ENCODE measurements at regions not wholly inside any gene's neighbourhood (a gene's known extent, or its start where the extent isn't known, plus 50 kb on each side); places are given as distances from the start of the nearest gene placed in this dataset.

DNA sequence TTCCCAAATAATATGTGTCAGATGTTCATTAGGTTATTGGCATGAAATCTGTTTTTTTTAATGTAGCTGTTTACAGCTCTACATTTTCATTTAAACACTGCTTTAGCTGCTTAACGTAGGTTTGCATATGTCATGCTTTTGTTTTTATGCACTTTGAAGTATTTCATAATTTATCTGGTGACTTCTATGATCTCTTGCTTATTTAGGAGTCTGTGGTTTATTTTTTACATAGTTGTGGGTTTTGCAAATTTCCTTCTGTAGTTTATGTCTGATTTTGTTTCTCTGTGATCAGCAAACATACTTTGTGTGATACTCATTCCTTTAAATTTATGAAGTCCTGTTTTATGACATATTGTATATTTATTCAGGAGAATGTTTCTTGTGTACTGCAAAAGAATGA lies 606.5 kb upstream of the PFKP start:
- DNase-seq (ENCODE audit: low read depth): no peak

DNA sequence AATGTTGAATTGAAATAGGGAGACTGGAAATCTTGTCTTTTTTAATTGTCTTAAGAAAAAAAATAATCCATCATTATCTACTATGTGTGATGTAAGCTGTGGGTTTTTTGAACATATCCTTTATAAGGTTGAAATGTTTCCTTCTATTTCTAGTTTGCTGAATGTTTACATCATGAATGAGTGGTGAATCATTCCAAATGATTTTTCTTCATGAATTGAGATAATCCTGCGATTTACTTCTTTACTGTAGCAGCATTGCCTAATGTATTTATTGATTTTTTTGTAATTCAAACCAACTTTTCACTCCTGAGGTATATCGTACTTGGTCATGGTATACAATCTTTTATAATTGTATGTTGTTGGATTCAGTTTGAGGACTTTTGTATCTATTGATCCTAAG lies 607.6 kb upstream of the PFKP start:
- no peak for DNase-seq (ENCODE audit: low read depth)

DNA sequence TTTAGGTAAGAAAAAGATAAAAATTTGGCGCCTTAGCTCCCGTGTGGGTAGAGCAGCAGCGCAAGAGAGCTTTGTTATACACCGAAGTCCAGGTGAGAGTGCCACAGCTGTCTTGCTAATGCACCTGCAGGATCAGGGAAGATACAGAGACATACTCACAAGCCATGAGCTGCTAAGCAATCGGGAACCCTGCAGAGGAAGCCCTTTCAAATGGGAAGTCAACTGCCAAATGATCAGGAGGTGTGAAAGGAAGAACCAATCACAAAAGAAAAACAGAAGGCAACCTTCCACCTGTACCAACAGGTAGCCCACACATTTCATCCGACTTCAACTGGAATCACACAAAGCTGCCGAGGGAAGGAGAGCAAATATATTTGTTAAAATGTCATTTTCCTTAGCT lies 610.5 kb upstream of the PFKP start:
- DNase-seq (ENCODE audit: low read depth): no peak

DNA sequence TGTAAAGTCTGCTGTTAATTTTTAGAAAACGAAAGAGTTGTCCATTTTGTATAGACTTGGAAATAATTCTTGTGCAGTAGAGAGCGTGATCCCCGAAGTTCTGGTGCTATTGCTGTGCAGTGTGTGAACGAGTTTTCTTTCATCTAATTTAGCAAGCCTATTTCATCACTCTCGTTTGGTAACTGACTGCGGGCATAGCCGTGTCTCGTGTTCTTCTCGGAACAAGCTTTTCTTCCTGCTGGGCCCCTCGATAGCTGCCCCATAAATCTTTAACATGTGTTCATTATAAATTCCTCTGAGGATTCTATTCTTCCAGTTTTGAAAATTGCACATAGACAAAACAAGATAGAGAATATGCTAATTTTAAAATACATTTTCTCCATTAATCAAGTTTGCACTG lies 622.0 kb upstream of the PFKP start:
- DNase-seq (ENCODE audit: low read depth): no peak

DNA sequence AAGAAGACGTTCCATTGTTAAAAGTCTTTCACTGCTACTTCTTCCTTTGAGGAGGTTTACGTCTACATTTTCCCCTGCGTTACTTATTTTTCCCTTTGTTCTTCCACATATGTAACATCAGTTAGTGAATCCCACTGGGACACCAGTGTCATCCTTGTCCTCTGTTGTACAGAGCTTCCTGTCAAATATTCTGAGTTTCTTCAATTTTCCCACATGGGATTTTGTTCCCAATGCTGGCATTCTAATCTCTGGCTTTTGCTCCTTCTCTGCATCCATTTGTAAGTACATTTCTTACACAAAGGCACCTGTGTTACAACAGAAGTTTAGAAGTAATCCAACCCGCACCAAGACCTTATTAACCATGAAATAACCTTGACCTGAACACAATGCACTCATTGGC lies 627.4 kb upstream of the PFKP start:
- no peak for DNase-seq (ENCODE audit: low read depth)

DNA sequence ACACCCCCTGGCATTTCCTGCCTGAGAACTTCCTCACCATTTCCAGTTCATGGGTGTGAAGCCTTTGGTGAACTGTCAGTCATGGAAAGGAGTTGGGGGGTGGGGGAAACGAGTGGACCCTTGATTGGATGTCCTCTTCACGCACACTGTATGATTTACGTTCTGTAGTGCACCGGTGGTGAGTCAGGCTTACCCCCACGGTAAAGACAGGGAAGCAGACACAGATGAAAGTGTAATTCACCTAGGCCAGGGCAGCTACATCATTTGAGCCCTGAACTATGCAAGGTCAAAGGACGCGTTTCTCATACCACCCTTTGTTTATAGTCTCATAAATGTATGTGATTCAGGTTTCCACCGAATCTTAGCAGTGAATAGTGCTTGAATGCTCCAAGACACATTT lies 628.3 kb upstream of the PFKP start:
- DNase-seq (ENCODE audit: low read depth): no peak

DNA sequence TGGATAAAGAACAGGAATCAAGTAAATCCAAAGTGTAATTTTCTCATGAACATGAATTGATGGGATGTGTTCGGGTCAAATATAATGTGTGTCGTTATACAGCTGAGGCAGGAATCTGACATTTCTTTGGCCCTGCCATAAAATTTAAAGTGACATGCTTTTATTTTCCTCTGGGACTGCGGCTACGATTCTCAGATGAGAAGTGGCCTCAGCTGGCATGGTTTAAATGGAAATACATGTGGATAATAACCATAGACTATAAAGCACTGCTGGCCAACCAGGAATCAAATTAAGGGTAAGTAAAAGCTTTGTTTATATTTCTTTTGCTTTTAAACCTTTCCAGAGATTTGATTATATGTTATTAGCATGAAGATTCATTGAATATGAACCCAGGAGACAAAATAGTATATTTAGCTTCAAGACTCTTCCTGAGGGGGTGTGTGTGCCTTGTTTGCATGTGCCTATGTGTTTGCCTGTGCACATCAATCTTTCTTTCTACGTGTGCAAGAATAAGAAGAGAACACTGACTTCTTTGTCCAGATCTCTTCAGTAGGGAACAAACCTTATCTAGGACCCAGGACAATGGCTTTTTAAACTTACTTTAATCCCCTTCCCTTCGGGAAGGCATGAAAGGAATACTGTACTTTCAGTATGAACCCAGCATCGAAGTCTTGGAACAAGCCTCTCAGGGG lies 629.0 kb upstream of the PFKP start:
- no peak for DNase-seq (ENCODE audit: low read depth)

DNA sequence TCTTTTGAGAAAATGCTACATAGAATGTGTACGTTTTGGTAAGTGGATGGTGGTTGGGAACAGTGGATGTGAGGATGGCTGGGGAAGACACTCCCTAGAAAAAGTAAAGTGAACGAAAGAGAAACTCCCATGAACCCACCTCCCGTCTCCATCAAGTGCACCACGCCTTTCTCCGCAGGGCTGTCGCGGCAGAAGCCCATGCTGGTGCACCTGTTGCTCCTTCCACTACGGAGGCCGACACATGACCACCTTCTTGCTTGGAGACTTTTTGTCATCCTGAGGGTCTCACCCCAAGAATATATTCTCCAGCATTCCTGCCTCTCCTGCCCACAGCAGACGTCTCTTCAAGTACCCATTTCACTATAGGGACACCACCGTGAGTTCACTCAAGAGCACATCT lies 630.4 kb upstream of the PFKP start:
- no peak for DNase-seq (ENCODE audit: low read depth)

DNA sequence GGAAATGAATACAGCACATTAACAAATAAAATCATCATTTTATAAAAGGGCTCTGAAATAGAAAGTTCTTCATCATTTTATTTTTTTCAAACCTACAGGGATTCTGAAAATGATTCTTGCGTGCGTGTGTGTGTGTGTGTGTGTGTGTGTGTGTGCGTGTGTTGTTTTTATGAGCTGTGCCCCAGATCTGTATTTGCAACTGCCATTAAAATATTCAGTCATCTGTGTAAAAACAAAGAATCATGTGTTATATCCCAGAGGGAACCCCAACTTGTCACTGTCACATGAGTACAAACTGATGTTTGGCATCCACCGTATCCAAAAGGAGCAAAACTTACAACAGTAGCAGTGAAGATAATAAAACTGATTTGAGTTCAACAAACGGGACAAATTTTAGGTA lies 635.4 kb upstream of the PFKP start:
- no peak for DNase-seq (ENCODE audit: low read depth)

DNA sequence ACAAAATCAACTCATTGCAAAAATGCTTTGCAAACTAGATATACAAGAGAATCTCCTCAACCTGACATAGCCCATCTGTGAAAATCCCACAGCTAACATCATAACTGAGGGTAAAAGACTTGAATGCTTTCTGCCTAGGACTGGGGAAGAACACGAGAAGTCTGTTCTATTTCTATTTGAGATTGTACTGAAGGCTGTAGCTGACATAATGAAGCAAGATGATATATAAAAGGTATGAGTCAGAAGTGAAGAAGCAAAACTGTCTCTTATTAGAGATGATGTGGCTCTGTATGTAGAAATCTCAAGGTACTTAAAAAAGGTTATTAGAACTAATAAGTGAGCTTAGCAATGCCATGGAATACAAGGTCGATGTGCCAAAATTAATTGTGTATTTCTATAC lies 639.9 kb upstream of the PFKP start:
- DNase-seq (ENCODE audit: low read depth): no peak

DNA sequence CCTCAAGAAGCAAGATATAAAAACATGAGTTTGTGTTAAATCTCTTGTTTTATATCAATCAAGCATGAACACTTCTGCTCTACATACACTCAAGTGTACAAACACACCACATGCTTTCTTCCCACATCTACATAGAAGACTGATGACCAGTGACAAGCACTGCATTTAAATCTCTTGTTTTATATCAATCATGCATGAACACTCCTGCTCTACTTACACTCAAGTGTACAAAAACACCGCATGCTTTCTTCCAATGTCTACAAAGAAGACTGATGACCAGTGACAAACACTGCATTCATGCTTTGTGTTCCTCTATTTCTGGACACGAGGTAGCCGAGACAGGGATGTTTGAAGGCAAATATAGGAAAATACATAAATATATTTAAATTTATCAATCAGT lies 642.0 kb upstream of the PFKP start:
- DNase-seq (ENCODE audit: low read depth): no peak

DNA sequence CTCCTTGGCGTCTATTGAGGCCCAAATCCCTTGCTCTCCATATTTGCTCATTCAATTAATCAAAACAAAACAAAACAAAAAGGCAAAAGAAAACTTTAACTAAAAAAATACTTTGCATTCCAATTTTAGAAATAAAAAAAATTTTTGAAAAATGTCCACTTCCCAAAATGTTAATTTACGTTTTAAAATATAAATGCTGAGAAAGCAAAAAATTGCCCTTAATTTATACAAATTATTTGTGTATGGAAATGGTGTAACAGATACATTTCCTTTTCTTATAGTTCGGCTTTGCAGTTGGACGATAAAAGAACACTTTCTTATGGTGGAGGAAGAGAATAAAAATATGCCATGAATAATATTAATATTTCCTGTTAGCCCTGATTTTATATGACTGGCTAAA lies 652.8 kb upstream of the PFKP start:
- no peak for DNase-seq (ENCODE audit: low read depth)

DNA sequence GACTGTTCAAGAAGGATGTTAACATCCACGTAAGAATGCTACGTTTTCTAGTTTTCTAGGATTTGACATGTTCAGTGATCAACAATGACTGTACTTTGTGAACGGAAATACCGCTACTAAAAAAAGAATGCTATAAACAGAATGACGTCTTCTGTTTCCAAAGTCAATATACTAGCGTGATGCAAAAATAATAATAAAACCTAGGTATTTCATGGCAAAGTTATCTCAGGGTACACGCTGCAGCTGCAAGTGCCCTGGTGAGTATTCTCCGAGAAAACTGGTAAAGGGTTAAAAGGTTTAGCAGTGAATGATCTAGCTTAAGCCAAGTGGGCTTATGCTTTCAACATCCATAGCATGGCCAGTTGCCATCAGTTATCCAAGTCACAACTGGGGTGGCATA lies 653.3 kb upstream of the PFKP start:
- DNase-seq (ENCODE audit: low read depth): no peak

DNA sequence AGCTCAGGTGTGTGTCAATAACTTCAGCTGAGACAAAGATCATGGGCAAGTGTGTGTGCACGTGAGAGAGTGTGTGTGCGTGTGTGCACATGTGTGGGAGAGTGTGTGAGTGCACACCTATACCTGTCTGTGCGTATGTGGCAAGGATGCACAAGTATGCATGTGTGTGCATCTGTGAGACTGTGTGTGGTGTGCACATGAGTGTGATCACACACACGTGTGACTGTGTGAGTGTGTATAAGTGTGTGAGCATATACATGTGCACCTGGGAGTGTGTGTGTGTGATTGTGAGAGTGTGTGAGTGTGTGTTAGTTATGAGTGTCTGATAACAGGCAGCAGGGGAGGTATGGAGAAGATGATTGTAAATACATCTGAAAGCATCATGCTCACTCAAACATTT lies 657.3 kb upstream of the PFKP start:
- no peak for DNase-seq (ENCODE audit: low read depth)

DNA sequence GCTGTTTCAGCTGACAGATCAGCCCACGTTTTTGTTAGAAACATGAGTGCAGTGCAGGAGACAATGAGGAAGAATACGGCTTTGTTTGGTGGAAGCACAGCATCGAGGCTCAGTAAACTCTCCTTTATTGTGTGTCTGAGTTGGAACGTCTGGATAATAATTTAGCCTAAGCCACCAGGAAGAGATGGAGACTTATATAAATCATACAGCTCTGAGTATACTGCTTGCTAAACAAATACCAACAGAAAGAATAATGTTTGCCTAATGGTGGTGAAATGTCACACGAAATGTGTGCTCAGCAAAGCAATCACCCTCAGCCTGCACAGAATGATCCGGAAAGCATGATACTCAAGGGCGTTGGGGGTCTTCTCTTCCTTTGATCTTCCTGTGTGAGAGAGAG lies 664.1 kb upstream of the ADARB2 start:
- no peak for DNase-seq (ENCODE audit: low read depth)

DNA sequence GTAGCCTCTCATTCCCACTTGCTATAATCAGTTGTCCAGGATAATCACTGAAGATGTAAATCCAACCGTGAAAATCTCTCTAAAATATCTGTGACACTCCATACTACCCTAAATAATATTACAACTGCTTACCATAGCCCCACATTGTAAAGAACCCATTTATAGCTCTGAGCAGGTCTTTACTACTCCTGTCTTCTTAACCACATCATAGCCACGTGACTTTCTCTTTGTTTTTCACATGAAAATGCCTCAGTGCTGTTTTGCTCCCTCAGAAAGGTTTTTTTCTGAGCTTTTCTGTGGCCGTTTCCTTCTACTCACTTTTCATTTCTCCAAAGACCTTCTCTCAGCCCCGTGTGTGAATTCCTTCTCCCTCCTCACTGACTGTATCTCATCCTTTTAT lies 662.2 kb upstream of the ADARB2 start:
- no peak for DNase-seq (ENCODE audit: low read depth)

DNA sequence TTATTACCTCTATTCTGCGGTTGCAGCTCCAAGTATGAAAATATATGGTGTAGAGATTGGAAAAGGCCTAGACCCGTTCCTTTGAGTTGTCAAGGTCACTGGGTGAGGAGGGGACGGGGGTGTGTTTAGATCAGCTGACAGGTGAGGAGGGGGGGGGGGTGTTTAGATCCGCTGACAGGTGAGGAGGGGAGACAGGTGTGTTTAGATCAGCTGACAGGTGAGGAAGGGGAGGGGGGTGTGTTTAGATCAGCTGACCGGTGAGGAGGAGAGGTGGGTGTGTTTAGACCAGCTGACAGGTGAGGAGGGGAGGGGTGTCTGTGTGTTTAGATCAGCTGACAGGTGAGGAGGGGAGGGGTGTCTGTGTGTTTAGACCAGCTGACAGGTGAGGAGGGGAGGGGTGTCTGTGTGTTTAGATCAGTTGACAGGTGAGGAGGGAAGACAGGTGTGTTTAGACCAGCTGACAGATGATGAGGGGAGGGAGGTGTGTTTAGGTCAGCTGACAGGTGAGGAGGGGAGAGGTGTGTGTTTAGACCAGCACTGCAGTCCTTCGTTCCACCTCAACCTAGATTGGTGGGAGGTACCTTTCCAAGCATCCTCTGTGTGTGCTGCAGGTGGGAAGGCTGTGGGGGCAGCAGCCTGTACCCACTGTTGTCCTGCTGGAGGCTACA lies 655.0 kb upstream of the ADARB2 start:
- DNase-seq (ENCODE audit: low read depth): peak; percentile 76

DNA sequence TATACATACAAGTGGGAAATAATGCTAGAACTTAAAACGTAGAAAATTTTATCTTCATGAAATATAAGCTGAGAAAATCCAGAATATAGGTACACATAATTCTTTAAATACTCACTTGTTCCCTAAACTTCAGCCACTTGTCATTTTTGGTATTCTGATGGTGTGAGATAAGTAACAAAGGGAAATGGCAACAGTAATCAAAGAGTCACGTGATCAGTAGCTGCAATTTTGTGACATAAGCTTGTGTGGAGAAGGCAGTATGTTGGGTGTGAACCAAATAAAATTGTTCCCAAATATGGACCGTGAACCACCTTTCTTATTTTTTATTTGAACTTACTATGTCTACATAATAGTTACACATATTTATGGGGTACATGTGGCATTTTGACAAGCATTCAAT lies 650.3 kb upstream of the ADARB2 start:
- no peak for DNase-seq (ENCODE audit: low read depth)

DNA sequence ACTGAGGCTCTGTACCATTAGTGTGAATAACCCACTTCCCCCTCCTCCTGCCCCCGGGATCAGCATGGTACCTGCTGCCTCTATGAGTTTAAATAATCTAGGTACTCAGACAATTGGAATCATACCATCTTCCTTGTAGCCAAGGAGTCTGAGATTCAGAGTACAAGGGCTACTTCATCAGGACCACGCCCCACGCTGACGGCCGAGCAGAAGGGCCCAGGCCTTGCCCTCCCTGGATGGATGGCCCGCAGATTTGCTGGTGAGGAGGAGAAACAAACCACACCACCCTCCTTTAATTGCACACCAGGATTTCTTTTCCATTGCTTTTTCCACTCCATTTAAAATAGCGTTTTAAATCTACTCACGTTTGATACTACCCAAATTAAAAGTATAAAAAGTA lies 649.9 kb upstream of the ADARB2 start:
- DNase-seq (ENCODE audit: low read depth): no peak

DNA sequence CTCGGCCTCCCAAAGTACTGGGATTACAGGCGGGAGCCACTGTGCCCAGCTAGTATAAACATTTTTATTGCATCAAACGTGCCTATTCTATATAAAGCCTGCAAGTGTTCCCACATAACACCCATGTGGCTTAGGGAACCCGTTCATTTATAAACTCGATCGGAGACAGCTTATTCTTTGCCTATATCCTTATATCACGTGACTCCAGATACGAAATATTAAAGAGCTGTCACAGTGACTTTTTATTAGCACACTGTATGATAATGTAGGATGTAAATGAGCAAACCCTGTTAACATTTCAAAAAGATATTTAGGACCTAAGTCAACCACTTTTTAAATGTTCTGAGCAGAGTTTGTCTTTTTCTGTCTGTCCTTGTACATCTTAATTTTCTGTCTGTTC lies 642.9 kb upstream of the ADARB2 start:
- DNase-seq (ENCODE audit: low read depth): no peak

DNA sequence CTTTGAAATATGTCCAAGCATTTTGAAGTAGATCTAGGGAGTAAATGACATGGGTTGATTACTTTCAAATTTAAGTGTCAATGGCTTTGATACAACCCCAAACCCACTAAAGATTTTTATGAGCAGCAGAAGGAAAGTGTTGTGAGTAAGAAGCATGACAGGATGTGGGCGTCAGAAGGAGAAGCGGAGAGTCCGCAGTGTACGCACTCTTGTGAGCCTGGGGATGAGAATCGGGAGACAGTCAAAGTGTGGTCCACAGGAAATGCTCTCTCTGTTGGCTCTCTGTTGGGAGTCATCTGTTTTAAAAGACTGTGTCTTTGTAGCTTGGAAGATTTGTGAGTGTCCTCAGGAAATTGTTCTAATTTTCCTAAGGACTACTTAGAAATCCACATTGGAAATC lies 629.8 kb upstream of the ADARB2 start:
- DNase-seq (ENCODE audit: low read depth): no peak

DNA sequence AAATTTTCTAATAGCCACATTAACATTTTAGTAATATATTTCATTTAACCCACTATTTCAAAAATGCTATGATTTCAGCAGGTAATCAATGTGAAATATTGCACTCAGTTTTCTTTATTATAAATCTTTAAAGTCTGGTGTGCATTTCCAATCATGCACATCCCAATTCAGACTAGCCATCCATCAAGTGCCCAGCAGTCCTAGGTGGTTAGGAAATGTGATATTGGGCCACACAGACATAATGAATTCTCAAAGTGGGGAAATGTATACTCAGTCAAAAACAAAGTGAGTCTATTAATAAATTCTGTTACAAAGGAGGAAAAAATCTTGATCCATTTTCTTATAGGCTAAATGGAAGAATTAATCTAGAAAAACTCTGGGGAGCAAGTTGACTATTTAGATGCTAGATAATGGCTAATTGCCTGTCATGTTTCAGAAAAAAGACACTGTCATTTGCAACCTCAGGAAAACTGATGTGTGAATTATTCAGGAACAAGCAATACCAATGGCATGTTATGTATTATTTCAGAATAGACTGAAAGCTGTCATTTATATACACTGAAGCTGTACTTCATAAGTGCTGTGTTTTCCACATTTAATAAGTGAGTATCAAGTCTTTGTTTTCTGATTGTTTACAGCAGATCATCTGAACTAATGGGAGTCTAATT lies 629.1 kb upstream of the ADARB2 start:
- DNase-seq (ENCODE audit: low read depth): no peak

DNA sequence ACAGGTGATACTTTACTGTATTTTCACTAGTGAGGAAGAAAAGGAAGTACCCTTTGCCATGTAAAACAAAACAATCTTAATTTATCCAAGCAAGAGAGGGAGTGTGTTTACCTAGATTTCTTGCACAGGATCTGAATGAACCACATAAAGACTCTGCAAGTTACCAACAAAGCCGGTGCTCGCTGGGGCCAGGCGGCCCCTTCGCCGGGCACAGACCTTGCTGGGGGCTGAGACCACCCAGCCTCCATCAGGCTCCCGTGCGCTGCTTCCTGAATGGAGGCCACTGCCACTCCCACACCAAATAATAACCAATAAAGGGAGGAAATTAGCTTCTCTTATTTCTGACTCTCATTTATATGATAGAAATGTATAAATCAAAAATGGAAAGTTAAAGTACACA lies 625.0 kb upstream of the ADARB2 start:
- no peak for DNase-seq (ENCODE audit: low read depth)

DNA sequence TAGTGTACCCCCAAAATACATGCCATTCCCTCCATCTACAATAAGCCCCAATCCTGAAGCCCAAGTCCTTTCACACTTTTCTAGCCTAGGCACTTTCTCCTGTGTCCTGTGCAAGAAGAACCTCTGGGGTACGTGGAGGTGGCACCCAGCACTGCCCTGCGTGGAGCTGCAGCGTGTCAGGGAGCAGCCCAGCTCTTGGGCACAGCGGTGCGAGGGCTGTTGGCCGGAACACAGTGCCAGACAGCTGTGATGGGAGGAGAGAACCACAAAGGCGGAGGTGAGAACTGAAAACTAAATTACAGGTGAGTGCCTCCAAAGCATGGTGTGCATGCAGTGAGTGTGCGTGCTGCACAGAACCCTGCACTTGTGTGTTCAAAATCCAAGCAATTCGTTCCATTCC lies 621.3 kb upstream of the ADARB2 start:
- DNase-seq (ENCODE audit: low read depth): no peak

All from RPMI7951 (cell line).